Trophoblast cell (in vitro differentiated cells and primary cell): ENCODE measurements at regions not wholly inside any gene's neighbourhood (a gene's known extent, or its start where the extent isn't known, plus 50 kb on each side); places are given as distances from the start of the nearest gene placed in this dataset.

Experiments used
- DNase-seq, 2 donors: peaks; one replicate each; pipeline ENCODE4 v3.0.0-alpha.2; 2016
- H2AFZ ChIP-seq: 2 replicates; pipeline ENCODE4 v1.6.1; 2013; ENCODE audit warnings: low read length, moderate library complexity, mild to moderate bottlenecking; ENCODE audit not compliant: insufficient read depth, poor library complexity
- H2AK5ac ChIP-seq: 2 replicates; pipeline ENCODE4 v1.6.1; 2013; ENCODE audit warnings: mild to moderate bottlenecking, low read length
- H2BK120ac ChIP-seq: 2 replicates; pipeline ENCODE4 v1.6.1; 2013; ENCODE audit warnings: low read length, mild to moderate bottlenecking, moderate library complexity; ENCODE audit not compliant: insufficient read depth, poor library complexity
- H2BK12ac ChIP-seq: 2 replicates; pipeline ENCODE4 v1.6.1; 2013; ENCODE audit warnings: mild to moderate bottlenecking, low read length, moderate library complexity
- H2BK5ac ChIP-seq: 2 replicates; pipeline ENCODE4 v1.6.1; 2013; ENCODE audit warnings: low read length, low read depth, moderate library complexity, mild to moderate bottlenecking; ENCODE audit not compliant: poor library complexity
- H3K14ac ChIP-seq: 2 replicates; pipeline ENCODE4 v1.6.1; 2013; ENCODE audit warnings: mild to moderate bottlenecking, low read length
- H3K18ac ChIP-seq: 2 replicates; pipeline ENCODE4 v1.6.1; 2013; ENCODE audit warnings: mild to moderate bottlenecking, low read length
- H3K23ac ChIP-seq: 2 replicates; pipeline ENCODE4 v1.6.1; 2013; ENCODE audit warnings: low read length
- H3K27ac ChIP-seq: 2 replicates; pipeline ENCODE4 v1.5.1; 2013; ENCODE audit warnings: low read depth, mild to moderate bottlenecking, inconsistent platforms, low read length, moderate library complexity
- H3K27me3 ChIP-seq: 2 replicates; pipeline ENCODE4 v1.6.1; 2013; ENCODE audit warnings: inconsistent platforms, mild to moderate bottlenecking, low read length, moderate library complexity; ENCODE audit not compliant: insufficient read depth
- H3K36me3 ChIP-seq, 2 experiments: 1 replicate in 1 of 2; 2 replicates in 1 of 2; pipeline ENCODE4 v1.6.1; 2013; ENCODE audit warnings: low read length in 2 of 2, mild to moderate bottlenecking in 2 of 2, moderate library complexity in 1 of 2; ENCODE audit not compliant: insufficient read depth in 2 of 2, control insufficient read depth in 1 of 2
- H3K4ac ChIP-seq: 2 replicates; pipeline ENCODE4 v1.6.1; 2013; ENCODE audit warnings: low read depth, mild to moderate bottlenecking, low read length, moderate library complexity
- H3K4me1 ChIP-seq, 2 experiments: 1 replicate in 1 of 2; 2 replicates in 1 of 2; pipeline ENCODE4 v1.6.1; 2013; ENCODE audit warnings: low read length in 2 of 2, mild to moderate bottlenecking in 2 of 2, moderate library complexity in 1 of 2; ENCODE audit not compliant: insufficient read depth in 2 of 2, control insufficient read depth in 1 of 2
- H3K4me2 ChIP-seq: 2 replicates; pipeline ENCODE4 v1.6.1; 2013; ENCODE audit warnings: inconsistent platforms, mild to moderate bottlenecking, low read length, moderate library complexity
- H3K4me3 ChIP-seq: 2 replicates; pipeline ENCODE4 v1.5.1; 2013; ENCODE audit warnings: mild to moderate bottlenecking, low read depth, low read length, inconsistent platforms
- H3K79me1 ChIP-seq: one replicate; pipeline ENCODE4 v1.6.1; 2013; ENCODE audit warnings: low read length
- H3K79me2 ChIP-seq: 2 replicates; pipeline ENCODE4 v1.6.1; 2013; ENCODE audit warnings: low read length, mild to moderate bottlenecking; ENCODE audit not compliant: control insufficient read depth, insufficient read depth, poor library complexity
- H3K9ac ChIP-seq: 2 replicates; pipeline ENCODE4 v1.6.1; 2013; ENCODE audit warnings: mild to moderate bottlenecking, low read length
- H3K9me3 ChIP-seq: 2 replicates; pipeline ENCODE4 v1.6.1; 2013; ENCODE audit warnings: low read depth, mild to moderate bottlenecking, control low read depth, inconsistent platforms, low read length; ENCODE audit not compliant: insufficient read depth
- H4K12ac ChIP-seq: 2 replicates; pipeline ENCODE4 v1.6.1; 2013; ENCODE audit warnings: low read depth, mild to moderate bottlenecking, low read length, moderate library complexity
- H4K8ac ChIP-seq: 2 replicates; pipeline ENCODE4 v1.6.1; 2013; ENCODE audit warnings: low read depth, mild to moderate bottlenecking, low read length, moderate library complexity
- H4K91ac ChIP-seq: one replicate; pipeline ENCODE4 v1.6.1; 2013; ENCODE audit warnings: low read depth, mild to moderate bottlenecking, low read length, moderate library complexity
- WGBS: extraction: QIAGEN DNeasy Blood & Tissue Kit; methylation state at CpG from one replicate; pipeline ENCODE4 v1.1.7; 2013; ENCODE audit warnings: missing lambda C conversion rate; ENCODE audit not compliant: insufficient read length, insufficient coverage; ENCODE audit errors: extremely low coverage; 5-methylcytosine and 5-hydroxymethylcytosine counted together

GRCh38 chrX:78522601-78523000, 136.5 kb downstream of the RTL3 start:
- H4K91ac ChIP-seq: no peak overlapping the region
- no peaks in the 10 kb centered on the region for H3K79me2 ChIP-seq
- no peak overlapping the region for H2BK120ac ChIP-seq
- H4K12ac ChIP-seq: no peak overlapping the region
- DNase-seq: no peak
- no peak overlapping the region for H2BK5ac ChIP-seq
- no peak overlapping the region for H3K9ac ChIP-seq
- H3K27me3 ChIP-seq: no peaks in the 10 kb centered on the region
- no peaks in the 10 kb centered on the region for H3K79me1 ChIP-seq
- no peak overlapping the region for H3K4me2 ChIP-seq
- no peak overlapping the region for H4K8ac ChIP-seq
- no peak overlapping the region for H3K4ac ChIP-seq
- no peak overlapping the region for H3K14ac ChIP-seq
- no peak overlapping the region for H2AFZ ChIP-seq
- H3K4me1 ChIP-seq: no peaks in the 10 kb centered on the region
- no peaks in the 10 kb centered on the region for H3K9me3 ChIP-seq
- H3K18ac ChIP-seq: no peak overlapping the region
- H3K23ac ChIP-seq: no peak overlapping the region
- no peak overlapping the region for H2AK5ac ChIP-seq
- no peak overlapping the region for H2BK12ac ChIP-seq
- no peak overlapping the region for H3K4me3 ChIP-seq
- no peak overlapping the region for H3K27ac ChIP-seq
- WGBS: no CpG with 5 or more reads among the region's 2 CpGs
- H3K36me3 ChIP-seq: no peaks in the 10 kb centered on the region

- H2AFZ ChIP-seq: no peak overlapping the region
- H3K9ac ChIP-seq: no peak overlapping the region
- no peak overlapping the region for H3K14ac ChIP-seq
- H3K9me3 ChIP-seq: no peaks in the 10 kb centered on the region
- no peak overlapping the region for H4K8ac ChIP-seq
- H3K27ac ChIP-seq: no peak overlapping the region
- no peak overlapping the region for H3K23ac ChIP-seq
- H3K4me2 ChIP-seq: no peak overlapping the region
- no peak overlapping the region for H2BK12ac ChIP-seq
- no peak overlapping the region for H4K12ac ChIP-seq
- H3K18ac ChIP-seq: no peak overlapping the region
- H3K27me3 ChIP-seq: no peaks in the 10 kb centered on the region
- no peak overlapping the region for H4K91ac ChIP-seq
- H2BK120ac ChIP-seq: no peak overlapping the region
- no CpG with 5 or more reads among the region's 4 CpGs for WGBS
- DNase-seq: peak; percentile 18 to 61
- H2AK5ac ChIP-seq: no peak overlapping the region
- H3K4ac ChIP-seq: no peak overlapping the region
- H3K4me1 ChIP-seq: no peaks in the 10 kb centered on the region
- no peak overlapping the region for H2BK5ac ChIP-seq
- no peaks in the 10 kb centered on the region for H3K36me3 ChIP-seq
- H3K79me2 ChIP-seq: no peaks in the 10 kb centered on the region
- H3K4me3 ChIP-seq: no peak overlapping the region
- no peaks in the 10 kb centered on the region for H3K79me1 ChIP-seq
Observed at GRCh38 chrX:78517124-78517523, 142.0 kb downstream of the RTL3 start.

- no peak overlapping the region for H3K4me3 ChIP-seq
- H3K79me2 ChIP-seq: no peaks in the 10 kb centered on the region
- no peaks in the 10 kb centered on the region for H3K9me3 ChIP-seq
- H3K4me1 ChIP-seq: no peaks in the 10 kb centered on the region
- no peak overlapping the region for H3K23ac ChIP-seq
- no peak overlapping the region for H2AK5ac ChIP-seq
- no peak overlapping the region for H4K12ac ChIP-seq
- no peak overlapping the region for H3K27ac ChIP-seq
- H3K18ac ChIP-seq: no peak overlapping the region
- H3K27me3 ChIP-seq: no peaks in the 10 kb centered on the region
- H4K91ac ChIP-seq: no peak overlapping the region
- H3K14ac ChIP-seq: no peak overlapping the region
- no peaks in the 10 kb centered on the region for H3K36me3 ChIP-seq
- no peak overlapping the region for H2BK120ac ChIP-seq
- no peak for DNase-seq
- H3K4ac ChIP-seq: no peak overlapping the region
- H3K4me2 ChIP-seq: no peak overlapping the region
- no peak overlapping the region for H2AFZ ChIP-seq
- H4K8ac ChIP-seq: no peak overlapping the region
- H2BK5ac ChIP-seq: no peak overlapping the region
- H3K79me1 ChIP-seq: no peaks in the 10 kb centered on the region
- H3K9ac ChIP-seq: no peak overlapping the region
- H2BK12ac ChIP-seq: no peak overlapping the region
Observed at GRCh38 chrX:78514852-78515251, 144.3 kb downstream of the RTL3 start.

- H2BK120ac ChIP-seq: no peak overlapping the region
- no peak overlapping the region for H3K9ac ChIP-seq
- H3K4me3 ChIP-seq: no peak overlapping the region
- no peaks in the 10 kb centered on the region for H3K9me3 ChIP-seq
- no peak overlapping the region for H2AK5ac ChIP-seq
- no peak overlapping the region for H3K4me2 ChIP-seq
- no peak overlapping the region for H3K14ac ChIP-seq
- no peaks in the 10 kb centered on the region for H3K79me1 ChIP-seq
- no CpG with 5 or more reads among the region's 5 CpGs for WGBS
- no peak overlapping the region for H2AFZ ChIP-seq
- H4K8ac ChIP-seq: no peak overlapping the region
- no peak for DNase-seq
- H3K23ac ChIP-seq: no peak overlapping the region
- no peak overlapping the region for H3K4ac ChIP-seq
- H2BK5ac ChIP-seq: no peak overlapping the region
- H2BK12ac ChIP-seq: no peak overlapping the region
- no peak overlapping the region for H4K12ac ChIP-seq
- H3K27me3 ChIP-seq: no peaks in the 10 kb centered on the region
- no peaks in the 10 kb centered on the region for H3K36me3 ChIP-seq
- H4K91ac ChIP-seq: no peak overlapping the region
- no peak overlapping the region for H3K27ac ChIP-seq
- H3K79me2 ChIP-seq: no peaks in the 10 kb centered on the region
- no peak overlapping the region for H3K18ac ChIP-seq
- no peaks in the 10 kb centered on the region for H3K4me1 ChIP-seq
Observed at GRCh38 chrX:78513971-78514738, 145.0 kb downstream of the RTL3 start.
